Endothelial cell of umbilical vein (primary cell): ENCODE measurements at regions not wholly inside any gene's neighbourhood (a gene's known extent, or its start where the extent isn't known, plus 50 kb on each side); places are given as distances from the start of the nearest gene placed in this dataset.

Experiments used
- BruUV-seq: library from RNA; stranded (reverse); fragments of 400-500 nt; replicated peaks from 2 replicates; lab custom pipeline; 2021; lab: Mats Ljungman, UMichigan
- CTCF ChIA-PET: fragments of 300-600, 350-600 bp; sonication (Branson Sonifier 250); formaldehyde crosslinking; loops from one replicate; lab custom pipeline; 2021; ENCODE audit warnings: antibody characterized with exemption, inconsistent platforms; lab: Charles Lee
- POLR2A ChIA-PET: fragments of 300-600, 350-600 bp; sonication (Branson Sonifier 250); formaldehyde crosslinking; loops from one replicate; lab custom pipeline; 2021; ENCODE audit warnings: antibody characterized with exemption, inconsistent platforms; lab: Charles Lee
- DNase-seq: peaks from one replicate; pipeline ENCODE4 v3.0.0-alpha.2; 2011; ENCODE audit warnings: low read depth, low spot score
- FAIRE-seq: peaks from 2 replicates; lab custom pipeline; 2011; peaks lifted over from hg19 to GRCh38; lab: Jason Lieb, UNC
- H2AFZ ChIP-seq: 2 replicates; pipeline ENCODE4 v1.6.0; 2012; ENCODE audit warnings: low read depth, low read length, control low read depth, inconsistent platforms
- H3K27ac ChIP-seq: 2 replicates; pipeline ENCODE4 v1.5.1; 2011; ENCODE audit warnings: low read depth, mild to moderate bottlenecking, control low read depth, low read length, moderate library complexity; ENCODE audit not compliant: insufficient read depth
- H3K27me3 ChIP-seq, 2 experiments: 2 replicates each; pipeline versions ENCODE4 v1.6.0 to v1.6.1; 2011; ENCODE audit warnings: low read length in 2 of 2, mixed read lengths in 1 of 2; ENCODE audit not compliant: control insufficient read depth in 2 of 2, insufficient read depth in 2 of 2
- H3K36me3 ChIP-seq, 2 experiments: 2 replicates in 1 of 2; 3 replicates in 1 of 2; pipeline ENCODE4 v1.5.1; 2011; ENCODE audit warnings: low read length in 2 of 2, mild to moderate bottlenecking in 1 of 2, moderate library complexity in 1 of 2; ENCODE audit not compliant: control insufficient read depth in 2 of 2, insufficient read depth in 2 of 2; ENCODE audit errors: extremely low read depth in 1 of 2
- H3K4me1 ChIP-seq: 3 replicates; pipeline ENCODE4 v1.5.1; 2011; ENCODE audit warnings: mild to moderate bottlenecking, low read length; ENCODE audit not compliant: control insufficient read depth, insufficient read depth; ENCODE audit errors: extremely low read depth
- H3K4me2 ChIP-seq: 2 replicates; pipeline ENCODE4 v1.6.1; 2011; ENCODE audit warnings: low read length, control low read depth, mixed read lengths; ENCODE audit not compliant: insufficient read depth
- H3K4me3 ChIP-seq, 3 experiments: fragments of 200-600 bp in 1 of 3; sonication (generic), shearing (Covaris generic) in 1 of 3; replicated peaks in 1 of 3; 2 replicates each; pipeline ENCODE4 v1.5.1; 2011 to 2016; ENCODE audit warnings: control low read depth in 3 of 3, low read length in 3 of 3, mild to moderate bottlenecking in 2 of 3, inconsistent platforms in 1 of 3, low read depth in 1 of 3, moderate library complexity in 1 of 3; ENCODE audit not compliant: insufficient read depth in 1 of 3
- H3K79me2 ChIP-seq: 2 replicates; pipeline ENCODE4 v1.6.0; 2012; ENCODE audit warnings: low read length, inconsistent platforms; ENCODE audit not compliant: control insufficient read depth, insufficient read depth
- H3K9ac ChIP-seq: replicated peaks from 2 replicates; pipeline ENCODE3; 2011; ENCODE audit warnings: low read length, control low read depth; ENCODE audit not compliant: insufficient read depth; ENCODE audit errors: extremely low read depth
- H3K9me1 ChIP-seq: replicated peaks from 3 replicates; pipeline ENCODE4 v1.6.0; 2011; ENCODE audit warnings: mild to moderate bottlenecking, low read length; ENCODE audit not compliant: control insufficient read depth, insufficient read depth; ENCODE audit errors: extremely low read depth
- H3K9me3 ChIP-seq: replicated peaks from 2 replicates; pipeline ENCODE4 v1.5.1; 2012; ENCODE audit warnings: low read length, inconsistent platforms; ENCODE audit not compliant: control insufficient read depth, insufficient read depth
- H4K20me1 ChIP-seq: replicated peaks from 2 replicates; pipeline ENCODE3; 2011; ENCODE audit warnings: mild to moderate bottlenecking, low read length; ENCODE audit not compliant: control insufficient read depth, insufficient read depth; ENCODE audit errors: extremely low read depth
- EZH2 ChIP-seq: IDR thresholded peaks from 2 replicates; pipeline ENCODE4 v1.6.1; 2012; ENCODE audit warnings: borderline replicate concordance, low read depth, mild to moderate bottlenecking, moderate library complexity, low read length, inconsistent platforms; ENCODE audit not compliant: severe bottlenecking
- FOS ChIP-seq: IDR thresholded peaks from 2 replicates; pipeline ENCODE4 v1.6.1; 2011; ENCODE audit warnings: mild to moderate bottlenecking, low read length, moderate library complexity, borderline replicate concordance; ENCODE audit not compliant: insufficient read depth
- GATA2 ChIP-seq: IDR thresholded peaks from 2 replicates; pipeline ENCODE4 v1.7.0; 2011; ENCODE audit warnings: low read depth, mild to moderate bottlenecking, moderate library complexity, mixed read lengths, low read length; ENCODE audit not compliant: insufficient read length, insufficient read depth
- JUN ChIP-seq: IDR thresholded peaks from 2 replicates; pipeline ENCODE4 v1.6.1; 2011; ENCODE audit warnings: borderline replicate concordance, low read depth; ENCODE audit not compliant: insufficient read length, insufficient read depth
- POLR2A ChIP-seq: IDR thresholded peaks from 2 replicates; pipeline ENCODE4 v1.6.1; 2012; ENCODE audit warnings: low read depth, mild to moderate bottlenecking, control low read depth, low read length
- dilution Hi-C: fragments of 300-500 bp; cut with MboI; formaldehyde crosslinking; loops from one replicate; pipeline ENCODE4 v1.15.0; 2019; ENCODE audit warnings: low sequenced_read_pairs; ENCODE audit not compliant: extremely low pct_ligation_motif_present
- intact Hi-C: fragments of 100-400 bp; cut with micrococcal nuclease; formaldehyde crosslinking; loops from one replicate; pipeline ENCODE4 v1.10.0; 2022
- TF ChIP-seq, protein P1 (sequence below): IDR thresholded peaks from 2 replicates; pipeline ENCODE4 v1.6.1; 2011; ENCODE audit not compliant: insufficient read depth, insufficient read length
- TF ChIP-seq, protein P2 (sequence below), 2 donors: IDR thresholded peaks; 1 replicate in 1 of 2; 2 replicates in 1 of 2; pipeline ENCODE4 v1.5.1; 2011; ENCODE audit warnings: low read length in 2 of 2, mild to moderate bottlenecking in 2 of 2, moderate library complexity in 2 of 2, control low read depth in 1 of 2, inconsistent platforms in 1 of 2, low read depth in 1 of 2; ENCODE audit not compliant: insufficient read depth in 1 of 2; ENCODE audit errors: extremely low read depth in 1 of 2

DNA sequence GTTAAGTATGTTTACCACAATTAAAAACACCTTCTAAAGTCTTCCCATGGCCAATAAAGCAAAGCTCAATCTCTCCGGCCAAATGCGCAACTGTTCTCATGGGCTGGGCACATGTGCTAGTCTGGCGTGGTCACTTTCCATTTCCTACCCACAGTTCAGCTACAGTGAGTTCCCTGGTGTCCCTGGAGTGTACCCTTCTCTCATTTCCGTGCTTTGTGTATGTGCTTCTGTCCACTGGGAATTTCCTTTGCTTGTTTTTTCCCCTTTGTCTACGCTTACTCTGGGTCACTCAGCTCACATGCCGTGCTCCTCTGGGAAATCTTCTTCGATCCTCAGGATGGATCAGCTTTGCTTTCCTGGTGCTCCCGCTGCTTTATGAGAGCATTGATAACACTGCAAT, 69.6 kb upstream of the GYPC start:
- H3K27me3 ChIP-seq, result no peaks in the 10 kb centered on the region
- POLR2A ChIA-PET, result no interaction called here
- CTCF ChIA-PET, result no interaction called here
- peaks cover 3% of the 10 kb centered on the region for H3K9me3 ChIP-seq
- dilution Hi-C loops, result no loop called here
- no peaks in the 10 kb centered on the region for H3K4me1 ChIP-seq
- H3K9ac ChIP-seq, result no peak overlapping the region
- DNase-seq (no peak), FAIRE-seq (no peak)
- H3K36me3 ChIP-seq, result no peaks in the 10 kb centered on the region
- no peaks in the 10 kb centered on the region for H4K20me1 ChIP-seq
- no TSS peak for BruUV-seq
- no peak overlapping the region for H3K4me3 ChIP-seq
- no peaks in the 10 kb centered on the region for H3K79me2 ChIP-seq
- no peak overlapping the region for H3K27ac ChIP-seq
- H3K4me2 ChIP-seq, result no peak overlapping the region
- intact Hi-C loops, result no loop called here
- no peaks in the 10 kb centered on the region for H3K9me1 ChIP-seq
- no peak overlapping the region for H2AFZ ChIP-seq
- TF ChIP-seq POLR2A, result no peak

DNA sequence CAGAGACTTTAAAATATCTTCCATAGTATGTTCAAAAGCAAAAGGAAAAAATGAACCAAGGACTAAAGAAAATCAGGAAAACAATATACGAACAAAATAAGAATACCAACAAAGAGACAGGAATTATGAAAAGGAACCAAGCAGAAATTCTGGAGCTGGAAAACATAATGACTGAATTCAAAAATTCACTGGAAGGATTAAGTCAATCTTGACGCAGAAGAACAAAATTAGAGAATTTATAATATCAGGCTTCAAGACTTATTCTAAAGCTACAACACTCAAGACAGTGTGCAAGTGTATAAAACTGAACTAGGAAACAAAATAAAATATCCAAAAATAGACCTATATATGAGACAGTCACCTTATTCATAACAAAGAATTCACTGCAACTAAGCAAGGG, 56.9 kb upstream of the GYPC start:
- H3K79me2 ChIP-seq, result no peaks in the 10 kb centered on the region
- no peak overlapping the region for H2AFZ ChIP-seq
- H3K27me3 ChIP-seq, result no peaks in the 10 kb centered on the region
- no peak for DNase-seq
- no peak overlapping the region for H3K4me3 ChIP-seq
- ChIA-PET POLR2A (no interaction called here), CTCF (no interaction called here)
- H3K9ac ChIP-seq, result no peak overlapping the region
- intact Hi-C loops, result no loop called here
- H4K20me1 ChIP-seq, result no peaks in the 10 kb centered on the region
- BruUV-seq, result no TSS peak
- H3K9me1 ChIP-seq, result no peaks in the 10 kb centered on the region
- peaks cover 4% of the 10 kb centered on the region for H3K9me3 ChIP-seq
- no peak overlapping the region for H3K4me2 ChIP-seq
- H3K4me1 ChIP-seq, result no peaks in the 10 kb centered on the region
- dilution Hi-C loops, result no loop called here
- TF ChIP-seq POLR2A (no peak), FOS (no peak), GATA2 (no peak), EZH2 (no peak), JUN (no peak)
- TF ChIP-seq, protein P1, sequence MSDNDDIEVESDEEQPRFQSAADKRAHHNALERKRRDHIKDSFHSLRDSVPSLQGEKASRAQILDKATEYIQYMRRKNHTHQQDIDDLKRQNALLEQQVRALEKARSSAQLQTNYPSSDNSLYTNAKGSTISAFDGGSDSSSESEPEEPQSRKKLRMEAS, result no peak
- TF ChIP-seq, protein P2, sequence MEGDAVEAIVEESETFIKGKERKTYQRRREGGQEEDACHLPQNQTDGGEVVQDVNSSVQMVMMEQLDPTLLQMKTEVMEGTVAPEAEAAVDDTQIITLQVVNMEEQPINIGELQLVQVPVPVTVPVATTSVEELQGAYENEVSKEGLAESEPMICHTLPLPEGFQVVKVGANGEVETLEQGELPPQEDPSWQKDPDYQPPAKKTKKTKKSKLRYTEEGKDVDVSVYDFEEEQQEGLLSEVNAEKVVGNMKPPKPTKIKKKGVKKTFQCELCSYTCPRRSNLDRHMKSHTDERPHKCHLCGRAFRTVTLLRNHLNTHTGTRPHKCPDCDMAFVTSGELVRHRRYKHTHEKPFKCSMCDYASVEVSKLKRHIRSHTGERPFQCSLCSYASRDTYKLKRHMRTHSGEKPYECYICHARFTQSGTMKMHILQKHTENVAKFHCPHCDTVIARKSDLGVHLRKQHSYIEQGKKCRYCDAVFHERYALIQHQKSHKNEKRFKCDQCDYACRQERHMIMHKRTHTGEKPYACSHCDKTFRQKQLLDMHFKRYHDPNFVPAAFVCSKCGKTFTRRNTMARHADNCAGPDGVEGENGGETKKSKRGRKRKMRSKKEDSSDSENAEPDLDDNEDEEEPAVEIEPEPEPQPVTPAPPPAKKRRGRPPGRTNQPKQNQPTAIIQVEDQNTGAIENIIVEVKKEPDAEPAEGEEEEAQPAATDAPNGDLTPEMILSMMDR (IDR thresholded peaks at IDR 0.05; ENCODE audit: extremely low read depth in 1 of 2, insufficient read depth in 1 of 2, low read depth in 1 of 2, low read length in 2 of 2), result no peak
- FAIRE-seq, result no peak
- H3K27ac ChIP-seq, result no peak overlapping the region
- no peaks in the 10 kb centered on the region for H3K36me3 ChIP-seq
